ENCODE measurements at regions not wholly inside any gene's neighbourhood (a gene's known extent, or its start where the extent isn't known, plus 50 kb on each side); places are given as distances from the start of the nearest gene placed in this dataset.

- H3K9me3 ChIP-seq (replicated peaks; ENCODE audit: control insufficient read depth, insufficient read depth, low read length): no peaks in the 10 kb centered on the region
- H3K36me3 ChIP-seq (ENCODE audit: control insufficient read depth in 2 of 2, insufficient read depth in 2 of 2, low read length in 1 of 2): no peaks in the 10 kb centered on the region
- FAIRE-seq (no peak), DNase-seq (ENCODE audit: low read depth, low spot score) (no peak), ATAC-seq (no peak)
- H2AFZ ChIP-seq (ENCODE audit: control insufficient read depth, low read depth, low read length): no peak overlapping the region
- BruUV-seq (replicated peaks): no TSS peak
- RAD21 ChIA-PET (ENCODE audit: unreplicated experiment): interaction anchor here (1.5 kb wide), 1 partner anchor 15 kb away, joined by 5 read pairs; no protein-coding TSS in a partner anchor
- H3K27me3 ChIP-seq (replicated peaks in 1 of 2; ENCODE audit: control insufficient read depth in 2 of 2, insufficient read depth in 2 of 2, low read length in 1 of 2): no peaks in the 10 kb centered on the region
- no peaks in the 10 kb centered on the region for H3K4me1 ChIP-seq (ENCODE audit: control insufficient read depth, insufficient read depth, low read length)
- H3K4me2 ChIP-seq (ENCODE audit: control insufficient read depth, insufficient read depth): no peak overlapping the region
- H3K27ac ChIP-seq (ENCODE audit: control insufficient read depth, insufficient read depth): no peak overlapping the region
- H3K9ac ChIP-seq (ENCODE audit: control insufficient read depth, insufficient read depth, low read length): no peak overlapping the region
- in situ Hi-C loops (cut with MboI): no loop called here
- TF ChIP-seq SMC3 (IDR thresholded peaks at IDR 0.05; ENCODE audit: borderline replicate concordance, low read length) (no peak), ZZZ3 (IDR thresholded peaks at IDR 0.05; ENCODE audit: control insufficient read depth, insufficient read length, low read depth) (no peak), BACH1 (IDR thresholded peaks at IDR 0.05; ENCODE audit: borderline replicate concordance) (no peak), ESRRA (IDR thresholded peaks at IDR 0.05; ENCODE audit: low read length) (no peak), IRF4 (IDR thresholded peaks at IDR 0.05; ENCODE audit: low read depth, low read length) (no peak), ETV6 (conservative IDR thresholded peaks at IDR 0.05 in 1 of 2, IDR thresholded peaks at IDR 0.05 in 1 of 2; ENCODE audit: borderline replicate concordance in 1 of 2, low read depth in 1 of 2) (no peak), PAX5 (IDR thresholded peaks at IDR 0.05; ENCODE audit: borderline replicate concordance, low read depth, low read length) (no peak), CHD2 (IDR thresholded peaks at IDR 0.05; ENCODE audit: borderline replicate concordance, low read depth, low read length) (no peak), FOXM1 (IDR thresholded peaks at IDR 0.05; ENCODE audit: low read depth, low read length) (no peak)
- no peaks in the 10 kb centered on the region for H3K79me2 ChIP-seq (ENCODE audit: control insufficient read depth, insufficient read depth, low read length)
- intact Hi-C loops (cut with micrococcal nuclease; ENCODE audit: unreplicated experiment): no loop called here
- POLR2A ChIA-PET: no interaction called here
- CTCF ChIA-PET: interaction anchor here (1.5 to 4.0 kb wide), 4 partner anchors 10 to 315 kb away, joined by 5 to 23 read pairs (median 14); no protein-coding TSS in a partner anchor
- H3K4me3 ChIP-seq: no peak overlapping the region
- SMC1A ChIA-PET (ENCODE audit: uncharacterized antibody, unreplicated experiment): interaction anchor here (0.8 to 2.4 kb wide), 2 partner anchors 14 to 314 kb away, joined by 3 to 9 read pairs; no protein-coding TSS in a partner anchor
- H4K20me1 ChIP-seq (ENCODE audit: control insufficient read depth, insufficient read depth): no peaks in the 10 kb centered on the region
- 26% methylated on average over 3 of the region's 3 CpGs for WGBS (ENCODE audit: insufficient coverage, insufficient replicate concordance, low lambda C conversion rate, missing lambda C conversion rate)
Measured at GRCh38 chr3:21169948-21170347, 581.1 kb downstream of the ZNF385D start.

DNA sequence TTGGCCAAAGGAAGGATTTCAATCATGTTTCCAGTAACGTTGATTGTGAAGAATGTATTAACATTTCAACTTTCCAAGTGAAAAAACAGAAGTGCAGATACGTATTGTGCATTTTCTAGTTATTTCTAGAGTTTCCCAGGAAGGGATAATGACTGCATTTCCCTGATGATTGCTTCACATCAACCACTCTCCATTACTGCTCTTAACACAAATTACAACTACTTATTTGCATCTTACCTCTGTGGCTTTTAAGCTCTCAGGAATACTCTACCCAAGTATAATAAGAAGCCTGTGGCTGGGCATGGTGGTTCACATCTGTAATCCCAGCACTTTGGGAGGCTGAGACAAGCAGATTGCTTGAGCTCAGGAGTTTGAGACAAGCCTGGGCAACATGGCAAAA is 582.5 kb downstream of the ZNF385D start:
- H3K9me3 ChIP-seq (replicated peaks; ENCODE audit: control insufficient read depth, insufficient read depth, low read length): no peaks in the 10 kb centered on the region
- CTCF ChIA-PET: interaction anchor here (2.7 kb wide), 1 partner anchor 316 kb away, joined by 6 read pairs; no protein-coding TSS in a partner anchor
- ATAC-seq (no peak), DNase-seq (ENCODE audit: low read depth, low spot score) (no peak), FAIRE-seq (no peak)
- BruUV-seq (replicated peaks): no TSS peak
- intact Hi-C loops (cut with micrococcal nuclease; ENCODE audit: unreplicated experiment) (no loop called here), in situ Hi-C loops (cut with MboI) (no loop called here)
- H4K20me1 ChIP-seq (ENCODE audit: control insufficient read depth, insufficient read depth): no peaks in the 10 kb centered on the region
- no peaks in the 10 kb centered on the region for H3K27me3 ChIP-seq (replicated peaks in 1 of 2; ENCODE audit: control insufficient read depth in 2 of 2, insufficient read depth in 2 of 2, low read length in 1 of 2)
- H2AFZ ChIP-seq (ENCODE audit: control insufficient read depth, low read depth, low read length): no peak overlapping the region
- SMC1A ChIA-PET (ENCODE audit: uncharacterized antibody, unreplicated experiment): interaction anchor here (0.6 kb wide), 1 partner anchor 536 kb away, joined by 3 read pairs; no protein-coding TSS in a partner anchor
- H3K79me2 ChIP-seq (ENCODE audit: control insufficient read depth, insufficient read depth, low read length): no peaks in the 10 kb centered on the region
- WGBS (ENCODE audit: insufficient coverage, insufficient replicate concordance, low lambda C conversion rate, missing lambda C conversion rate): 0% methylated on average over 2 of the region's 2 CpGs
- no peak overlapping the region for H3K4me2 ChIP-seq (ENCODE audit: control insufficient read depth, insufficient read depth)
- H3K36me3 ChIP-seq (ENCODE audit: control insufficient read depth in 2 of 2, insufficient read depth in 2 of 2, low read length in 1 of 2): no peaks in the 10 kb centered on the region
- no peak overlapping the region for H3K9ac ChIP-seq (ENCODE audit: control insufficient read depth, insufficient read depth, low read length)
- POLR2A ChIA-PET: no interaction called here
- H3K27ac ChIP-seq (ENCODE audit: control insufficient read depth, insufficient read depth): no peak overlapping the region
- no peaks in the 10 kb centered on the region for H3K4me1 ChIP-seq (ENCODE audit: control insufficient read depth, insufficient read depth, low read length)
- TF ChIP-seq IKZF1 (conservative IDR thresholded peaks at IDR 0.05) (no peak), NR2C1 (IDR thresholded peaks at IDR 0.05) (no peak), POU2F2 (IDR thresholded peaks at IDR 0.05; ENCODE audit: borderline replicate concordance, low read depth, low read length) (no peak), ZNF207 (IDR thresholded peaks at IDR 0.05; ENCODE audit: borderline replicate concordance) (no peak), SUZ12 (IDR thresholded peaks at IDR 0.05; ENCODE audit: unreplicated experiment) (no peak), ZBED1 (IDR thresholded peaks at IDR 0.05; ENCODE audit: borderline replicate concordance) (no peak), KLF5 (IDR thresholded peaks at IDR 0.05; ENCODE audit: partially characterized antibody) (no peak)
- TF ChIP-seq, protein P1, sequence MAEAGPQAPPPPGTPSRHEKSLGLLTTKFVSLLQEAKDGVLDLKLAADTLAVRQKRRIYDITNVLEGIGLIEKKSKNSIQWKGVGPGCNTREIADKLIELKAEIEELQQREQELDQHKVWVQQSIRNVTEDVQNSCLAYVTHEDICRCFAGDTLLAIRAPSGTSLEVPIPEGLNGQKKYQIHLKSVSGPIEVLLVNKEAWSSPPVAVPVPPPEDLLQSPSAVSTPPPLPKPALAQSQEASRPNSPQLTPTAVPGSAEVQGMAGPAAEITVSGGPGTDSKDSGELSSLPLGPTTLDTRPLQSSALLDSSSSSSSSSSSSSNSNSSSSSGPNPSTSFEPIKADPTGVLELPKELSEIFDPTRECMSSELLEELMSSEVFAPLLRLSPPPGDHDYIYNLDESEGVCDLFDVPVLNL (IDR thresholded peaks at IDR 0.05; ENCODE audit: low read depth, low read length): no peak
- RAD21 ChIA-PET (ENCODE audit: unreplicated experiment): no interaction called here
- H3K4me3 ChIP-seq: no peak overlapping the region
